ENCODE measurements at regions not wholly inside any gene's neighbourhood (a gene's known extent, or its start where the extent isn't known, plus 50 kb on each side); places are given as distances from the start of the nearest gene placed in this dataset.

DNA sequence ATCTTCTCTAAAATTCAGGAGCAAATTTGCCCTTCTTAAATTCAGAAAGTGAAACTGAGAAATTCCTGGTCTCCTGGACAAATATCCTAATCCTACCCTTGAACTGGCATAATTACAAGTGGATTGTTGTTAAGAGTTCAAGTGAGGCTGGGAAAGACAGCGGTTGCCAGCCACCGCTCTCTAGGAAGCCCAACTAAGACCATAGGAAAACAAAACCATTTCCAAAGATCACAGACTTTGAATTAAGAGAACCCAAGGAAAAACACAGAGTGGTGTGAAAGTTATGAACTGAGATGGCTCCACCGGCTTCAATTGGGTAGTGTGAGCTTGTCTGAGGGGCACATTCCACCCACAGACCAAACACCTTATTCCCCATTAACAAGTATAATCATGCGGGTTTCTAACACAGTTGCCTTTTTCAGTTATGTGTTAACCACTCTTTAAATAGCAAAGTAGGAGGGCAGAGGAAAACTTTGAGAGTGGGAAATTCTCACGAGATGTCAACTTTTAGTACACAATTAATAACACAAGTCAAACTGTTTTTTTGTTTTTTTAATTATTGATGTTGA, 1628.8 kb upstream of the SEL1L start:
- no peak overlapping the region for H3K4me3 ChIP-seq (ENCODE audit: low read length)
- no peaks in the 10 kb centered on the region for H3K36me3 Mint-ChIP-seq (ENCODE audit: low read depth)
- H3K9me3 Mint-ChIP-seq: peaks cover 5% of the 10 kb centered on the region

DNA sequence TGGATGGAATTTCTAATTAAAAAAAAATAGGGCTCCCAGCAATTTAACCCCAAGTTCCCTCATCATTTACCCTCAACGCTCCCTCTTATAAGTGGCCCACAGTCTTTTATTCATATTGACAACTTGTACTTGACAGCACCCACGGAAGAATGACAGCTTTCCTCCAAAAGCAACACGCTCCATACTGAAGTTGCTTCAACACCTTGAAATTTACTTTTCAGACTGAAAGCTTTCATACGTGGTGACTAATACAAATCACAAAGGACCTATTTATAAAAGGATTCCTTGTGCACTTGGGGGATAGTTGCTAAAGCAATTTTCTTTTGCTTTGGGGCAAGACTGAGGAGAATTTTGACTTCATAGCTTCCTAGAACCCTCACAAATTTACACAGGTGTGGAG, 1629.4 kb upstream of the SEL1L start:
- H3K36me3 ChIP-seq (ENCODE audit: insufficient read depth, low read length): no peaks in the 10 kb centered on the region
- Mint-ChIP-seq H3K4me3 (no peak overlapping the region), H3K4me1 (ENCODE audit: low read depth) (no peaks in the 10 kb centered on the region), H3K27me3 (no peaks in the 10 kb centered on the region), H3K27ac (no peak overlapping the region), H3K9me3 (peaks cover 5% of the 10 kb centered on the region), H3K36me3 (ENCODE audit: low read depth) (no peaks in the 10 kb centered on the region)
- H3K9me3 ChIP-seq (ENCODE audit: control insufficient read depth in 1 of 2, insufficient read depth in 1 of 2, low read length in 2 of 2): peaks cover 4% of the 10 kb centered on the region in 2 experiments
- ChIA-PET CTCF (no interaction called here), POLR2A (no interaction called here)
- H3K4me3 ChIP-seq (ENCODE audit: low read length): no peak overlapping the region
- no peak for DNase-seq
- no peaks in the 10 kb centered on the region for H3K4me1 ChIP-seq (ENCODE audit: insufficient read depth, low read length)
- ATAC-seq (ENCODE audit: poor library complexity): no peak
- TF ChIP-seq, protein P1, sequence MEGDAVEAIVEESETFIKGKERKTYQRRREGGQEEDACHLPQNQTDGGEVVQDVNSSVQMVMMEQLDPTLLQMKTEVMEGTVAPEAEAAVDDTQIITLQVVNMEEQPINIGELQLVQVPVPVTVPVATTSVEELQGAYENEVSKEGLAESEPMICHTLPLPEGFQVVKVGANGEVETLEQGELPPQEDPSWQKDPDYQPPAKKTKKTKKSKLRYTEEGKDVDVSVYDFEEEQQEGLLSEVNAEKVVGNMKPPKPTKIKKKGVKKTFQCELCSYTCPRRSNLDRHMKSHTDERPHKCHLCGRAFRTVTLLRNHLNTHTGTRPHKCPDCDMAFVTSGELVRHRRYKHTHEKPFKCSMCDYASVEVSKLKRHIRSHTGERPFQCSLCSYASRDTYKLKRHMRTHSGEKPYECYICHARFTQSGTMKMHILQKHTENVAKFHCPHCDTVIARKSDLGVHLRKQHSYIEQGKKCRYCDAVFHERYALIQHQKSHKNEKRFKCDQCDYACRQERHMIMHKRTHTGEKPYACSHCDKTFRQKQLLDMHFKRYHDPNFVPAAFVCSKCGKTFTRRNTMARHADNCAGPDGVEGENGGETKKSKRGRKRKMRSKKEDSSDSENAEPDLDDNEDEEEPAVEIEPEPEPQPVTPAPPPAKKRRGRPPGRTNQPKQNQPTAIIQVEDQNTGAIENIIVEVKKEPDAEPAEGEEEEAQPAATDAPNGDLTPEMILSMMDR (IDR thresholded peaks at IDR 0.05): no peak
- intact Hi-C loops (cut with DNase I, micrococcal nuclease): no loop called here
- no peak overlapping the region for H3K27ac ChIP-seq (ENCODE audit: low read depth in 1 of 2, low read length in 2 of 2)
- no peaks in the 10 kb centered on the region for H3K27me3 ChIP-seq (ENCODE audit: control insufficient read depth in 1 of 2, insufficient read depth in 2 of 2, low read length in 2 of 2)

More for the DNA sequence above, 1628.8 kb upstream of the SEL1L start:
- Histone ChIP-seq H3K36me3 (ENCODE audit: insufficient read depth, low read length) (no peaks in the 10 kb centered on the region), H3K9me3 (ENCODE audit: control insufficient read depth in 1 of 2, insufficient read depth in 1 of 2, low read length in 2 of 2) (peaks cover under 1 to 4% of the 10 kb centered on the region in 2 experiments), H3K27ac (ENCODE audit: low read depth in 1 of 2, low read length in 2 of 2) (no peak overlapping the region), H3K27me3 (ENCODE audit: control insufficient read depth in 1 of 2, insufficient read depth in 2 of 2, low read length in 2 of 2) (no peaks in the 10 kb centered on the region), H3K4me1 (ENCODE audit: insufficient read depth, low read length) (no peaks in the 10 kb centered on the region)
- TF ChIP-seq, protein P1 (IDR thresholded peaks at IDR 0.05): no peak
- no peaks in the 10 kb centered on the region for H3K4me1 Mint-ChIP-seq (ENCODE audit: low read depth)
- no peaks in the 10 kb centered on the region for H3K27me3 Mint-ChIP-seq
- ChIA-PET POLR2A (no interaction called here), CTCF (no interaction called here)
- intact Hi-C loops (cut with DNase I, micrococcal nuclease): no loop called here
- ATAC-seq (ENCODE audit: poor library complexity): no peak
- DNase-seq: no peak
- no peak overlapping the region for H3K27ac Mint-ChIP-seq
- no peak overlapping the region for H3K4me3 Mint-ChIP-seq

DNA sequence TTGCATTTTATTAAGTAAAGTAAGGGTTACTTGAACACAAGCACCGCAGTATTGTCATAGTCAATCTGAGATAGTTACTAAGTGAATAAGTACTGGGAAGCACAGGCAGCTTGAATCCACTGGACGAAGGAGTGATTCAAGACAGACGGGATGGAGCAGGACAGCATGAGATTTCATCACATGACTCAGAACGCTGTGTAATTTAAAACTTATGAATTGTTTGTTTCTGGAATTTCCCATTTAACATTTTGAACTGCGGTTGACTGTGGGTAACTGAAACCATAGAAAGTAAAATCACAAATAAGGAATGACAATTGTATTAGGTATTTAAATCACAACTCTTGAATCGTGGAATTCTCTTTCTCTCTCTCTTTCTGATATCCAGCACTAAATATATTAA, 1630.4 kb upstream of the SEL1L start:
- ATAC-seq (ENCODE audit: poor library complexity): no peak
- Mint-ChIP-seq H3K36me3 (ENCODE audit: low read depth) (no peaks in the 10 kb centered on the region), H3K27me3 (no peaks in the 10 kb centered on the region), H3K9me3 (peaks cover 5% of the 10 kb centered on the region), H3K4me3 (no peak overlapping the region), H3K27ac (no peak overlapping the region), H3K4me1 (ENCODE audit: low read depth) (no peaks in the 10 kb centered on the region)
- POLR2A ChIA-PET: no interaction called here
- H3K4me3 ChIP-seq (ENCODE audit: low read length): no peak overlapping the region
- no peak for DNase-seq
- peaks cover 4% of the 10 kb centered on the region in 2 experiments for H3K9me3 ChIP-seq (ENCODE audit: control insufficient read depth in 1 of 2, insufficient read depth in 1 of 2, low read length in 2 of 2)
- CTCF ChIA-PET: no interaction called here
- TF ChIP-seq, protein P1 (IDR thresholded peaks at IDR 0.05): no peak
- no peaks in the 10 kb centered on the region for H3K27me3 ChIP-seq (ENCODE audit: control insufficient read depth in 1 of 2, insufficient read depth in 2 of 2, low read length in 2 of 2)
- H3K27ac ChIP-seq (ENCODE audit: low read depth in 1 of 2, low read length in 2 of 2): no peak overlapping the region
- H3K4me1 ChIP-seq (ENCODE audit: insufficient read depth, low read length): no peaks in the 10 kb centered on the region
- H3K36me3 ChIP-seq (ENCODE audit: insufficient read depth, low read length): no peaks in the 10 kb centered on the region
- intact Hi-C loops (cut with DNase I, micrococcal nuclease): no loop called here

Measured in CD4-positive, alpha-beta T cell (primary cell).